DOHH2 (cell line): ENCODE measurements at regions not wholly inside any gene's neighbourhood (a gene's known extent, or its start where the extent isn't known, plus 50 kb on each side); places are given as distances from the start of the nearest gene placed in this dataset.
"Not testable (repeated sequence)": the region's sequence is repeated elsewhere in the genome, so short reads cannot be mapped to it uniquely, and the experiment has no call there.

Experiments
- H3F3A ChIP-seq: fragments of 200-600 bp; sonication (generic), shearing (Covaris generic); 2 replicates; pipeline ENCODE4 v1.6.0; 2016; ENCODE audit warnings: antibody characterized with exemption, mild to moderate bottlenecking; ENCODE audit not compliant: control insufficient read depth, insufficient read depth
- H3K27ac ChIP-seq: fragments of 200-600 bp; sonication (generic); 2 replicates; pipeline ENCODE4 v1.5.1; 2014; ENCODE audit warnings: low read depth, mild to moderate bottlenecking, low read length, moderate library complexity
- H3K27me3 ChIP-seq: fragments of 200-600 bp; sonication (generic); 2 replicates; pipeline ENCODE4 v1.6.1; 2014; ENCODE audit warnings: mild to moderate bottlenecking, low read length, mixed read lengths; ENCODE audit not compliant: control insufficient read depth
- H3K36me3 ChIP-seq: fragments of 200-600 bp; sonication (generic); 2 replicates; pipeline ENCODE4 v1.6.1; 2014; ENCODE audit warnings: mild to moderate bottlenecking, low read length, moderate library complexity, mixed read lengths; ENCODE audit not compliant: control insufficient read depth
- H3K4me1 ChIP-seq: fragments of 200-600 bp; sonication (generic); 2 replicates; pipeline ENCODE4 v1.6.1; 2014; ENCODE audit warnings: mild to moderate bottlenecking, low read length, mixed read lengths; ENCODE audit not compliant: control insufficient read depth
- H3K4me2 ChIP-seq: fragments of 200-600 bp; sonication (generic); 2 replicates; pipeline ENCODE4 v1.6.0; 2014; ENCODE audit warnings: mild to moderate bottlenecking, low read length, moderate library complexity
- H3K4me3 ChIP-seq: fragments of 200-600 bp; sonication (generic); 2 replicates; pipeline ENCODE4 v1.5.1; 2014; ENCODE audit warnings: mild to moderate bottlenecking, low read length, mixed read lengths
- H3K79me2 ChIP-seq: fragments of 200-600 bp; sonication (generic); 2 replicates; pipeline ENCODE4 v1.6.1; 2014; ENCODE audit warnings: mild to moderate bottlenecking, low read length, mixed read lengths; ENCODE audit not compliant: control insufficient read depth
- H3K9me2 ChIP-seq: fragments of 200-600 bp; sonication (generic); replicated peaks from 2 replicates; pipeline ENCODE4 v1.6.1; 2014; ENCODE audit warnings: mild to moderate bottlenecking, low read length, mixed read lengths; ENCODE audit not compliant: control insufficient read depth
- H3K9me3 ChIP-seq: fragments of 200-600 bp; sonication (generic); 2 replicates; pipeline ENCODE4 v1.6.1; 2014; ENCODE audit warnings: antibody characterized with exemption, low read length, mixed read lengths; ENCODE audit not compliant: control insufficient read depth, insufficient read depth
- H4K20me1 ChIP-seq: fragments of 200-600 bp; sonication (generic); 2 replicates; pipeline ENCODE4 v1.6.0; 2014; ENCODE audit warnings: low read depth, mild to moderate bottlenecking, antibody characterized with exemption, low read length, moderate library complexity; ENCODE audit not compliant: control insufficient read depth, insufficient read depth
- EZH2phosphoT487 ChIP-seq: fragments of 200-600 bp; sonication (generic); IDR thresholded peaks from 2 replicates; pipeline ENCODE4 v1.6.1; 2017; ENCODE audit warnings: borderline replicate concordance, mild to moderate bottlenecking, antibody characterized with exemption, low read length, moderate library complexity, mixed read lengths
- TF ChIP-seq, protein P1 (sequence below): fragments of 200-600 bp; sonication (generic); IDR thresholded peaks from one replicate; pipeline ENCODE4 v1.5.1; 2014; ENCODE audit warnings: antibody characterized with exemption, mild to moderate bottlenecking, low read depth, low read length; ENCODE audit not compliant: poor library complexity, severe bottlenecking

DNA sequence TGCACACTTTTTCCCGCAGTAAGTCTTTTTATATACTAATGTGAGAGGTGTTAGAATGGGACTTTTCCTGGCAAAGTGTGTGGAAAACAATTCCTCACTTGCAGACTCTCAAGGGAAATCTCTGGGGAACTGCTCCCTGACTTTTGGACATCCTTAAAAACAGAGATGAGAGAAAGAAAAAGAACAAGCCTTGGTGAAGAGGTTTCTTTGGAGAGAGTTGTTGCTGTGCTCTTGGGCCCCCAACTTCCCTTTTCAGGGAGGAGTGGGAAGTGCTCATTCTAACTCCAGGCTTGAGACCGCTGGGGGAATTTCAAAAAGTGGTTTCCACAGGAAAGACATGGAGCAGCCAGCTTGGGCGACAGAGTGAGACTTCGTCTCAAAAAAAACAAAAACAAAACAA is 142.6 kb upstream of the SPRED2 start:
- Histone ChIP-seq H3K27me3 (no peaks in the 10 kb centered on the region), H4K20me1 (no peaks in the 10 kb centered on the region), H3K9me3 (no peaks in the 10 kb centered on the region), H3K4me1 (peaks cover 9% of the 10 kb centered on the region), H3K4me3 (no peak overlapping the region), H3K27ac (no peak overlapping the region), H3K79me2 (no peaks in the 10 kb centered on the region), H3K36me3 (no peaks in the 10 kb centered on the region), H3K4me2 (no peak overlapping the region), H3K9me2 (no peaks in the 10 kb centered on the region), H3F3A (no peaks in the 10 kb centered on the region; the same call in 1 of the 2 replicates)
- TF ChIP-seq EZH2phosphoT487: no peak

DNA sequence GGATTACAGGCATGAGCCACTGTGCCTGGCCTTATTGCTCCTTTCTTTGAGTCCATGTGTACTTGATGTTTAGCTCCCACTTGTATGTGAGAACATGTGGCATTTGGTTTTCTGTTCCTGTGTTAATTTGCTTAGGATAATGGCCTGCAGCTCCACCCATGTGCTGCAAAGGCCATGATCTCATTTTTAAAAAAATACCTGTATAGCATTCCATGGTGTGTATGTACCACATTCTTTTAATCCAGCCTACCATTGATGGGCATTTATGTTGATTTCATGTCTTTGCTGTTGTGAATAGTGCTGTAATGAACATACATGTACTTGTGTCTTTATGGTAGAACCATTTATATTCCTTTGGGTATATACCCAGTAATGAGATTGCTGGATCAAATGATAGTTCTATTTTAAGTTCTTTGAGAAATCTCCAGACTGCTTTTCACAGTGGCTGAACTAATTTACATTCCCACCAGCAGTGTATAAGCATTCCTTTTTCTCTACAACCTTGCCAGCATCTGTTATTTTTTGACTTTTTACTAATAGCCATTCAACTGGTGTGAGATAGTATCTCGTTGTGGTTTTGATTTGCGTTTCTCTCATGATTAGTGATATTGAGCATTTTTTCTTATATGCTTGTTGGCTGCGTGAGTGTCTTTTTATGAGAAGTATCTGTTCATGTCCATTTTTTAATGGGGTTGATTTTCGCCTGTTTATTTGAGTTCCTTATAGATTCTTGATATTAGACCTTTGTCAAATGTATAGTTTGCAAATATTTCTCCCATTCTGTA is 136.4 kb upstream of the SPRED2 start:
- H3K4me1 ChIP-seq, H3K9me3 ChIP-seq, H3K36me3 ChIP-seq, H4K20me1 ChIP-seq, H3K27ac ChIP-seq, H3F3A ChIP-seq, H3K79me2 ChIP-seq, H3K4me3 ChIP-seq, H3K4me2 ChIP-seq, H3K27me3 ChIP-seq, H3K9me2 ChIP-seq: not testable (repeated sequence)

DNA sequence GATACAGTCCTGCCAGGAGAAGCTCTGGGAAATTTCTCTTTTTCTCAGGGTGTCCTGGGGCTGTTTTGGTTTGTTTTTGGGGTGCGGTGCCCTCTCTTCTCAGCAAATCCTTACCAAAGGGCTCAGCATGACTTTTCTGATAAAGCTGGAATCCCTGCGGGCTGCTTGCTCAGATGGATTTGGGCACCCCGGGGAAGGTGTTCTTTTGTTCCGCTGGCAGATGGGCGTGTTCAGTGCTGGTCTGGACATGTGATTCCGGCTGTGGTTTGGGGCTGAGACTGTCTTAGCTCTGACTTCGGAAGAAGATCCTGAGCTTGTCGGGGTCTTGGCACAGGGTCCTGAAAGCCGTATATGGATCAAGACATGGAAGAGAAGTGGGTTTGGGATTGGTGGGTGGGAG is 134.2 kb upstream of the SPRED2 start:
- Histone ChIP-seq H3K4me1 (no peaks in the 10 kb centered on the region), H3K4me3 (no peak overlapping the region), H3F3A (no peaks in the 10 kb centered on the region), H3K27me3 (no peaks in the 10 kb centered on the region), H3K27ac (no peak overlapping the region), H3K36me3 (no peaks in the 10 kb centered on the region), H3K4me2 (no peak overlapping the region), H4K20me1 (no peaks in the 10 kb centered on the region), H3K79me2 (no peaks in the 10 kb centered on the region), H3K9me3 (no peaks in the 10 kb centered on the region), H3K9me2 (no peaks in the 10 kb centered on the region)
- TF ChIP-seq, protein P1, sequence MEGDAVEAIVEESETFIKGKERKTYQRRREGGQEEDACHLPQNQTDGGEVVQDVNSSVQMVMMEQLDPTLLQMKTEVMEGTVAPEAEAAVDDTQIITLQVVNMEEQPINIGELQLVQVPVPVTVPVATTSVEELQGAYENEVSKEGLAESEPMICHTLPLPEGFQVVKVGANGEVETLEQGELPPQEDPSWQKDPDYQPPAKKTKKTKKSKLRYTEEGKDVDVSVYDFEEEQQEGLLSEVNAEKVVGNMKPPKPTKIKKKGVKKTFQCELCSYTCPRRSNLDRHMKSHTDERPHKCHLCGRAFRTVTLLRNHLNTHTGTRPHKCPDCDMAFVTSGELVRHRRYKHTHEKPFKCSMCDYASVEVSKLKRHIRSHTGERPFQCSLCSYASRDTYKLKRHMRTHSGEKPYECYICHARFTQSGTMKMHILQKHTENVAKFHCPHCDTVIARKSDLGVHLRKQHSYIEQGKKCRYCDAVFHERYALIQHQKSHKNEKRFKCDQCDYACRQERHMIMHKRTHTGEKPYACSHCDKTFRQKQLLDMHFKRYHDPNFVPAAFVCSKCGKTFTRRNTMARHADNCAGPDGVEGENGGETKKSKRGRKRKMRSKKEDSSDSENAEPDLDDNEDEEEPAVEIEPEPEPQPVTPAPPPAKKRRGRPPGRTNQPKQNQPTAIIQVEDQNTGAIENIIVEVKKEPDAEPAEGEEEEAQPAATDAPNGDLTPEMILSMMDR: no peak
- no peak for TF ChIP-seq EZH2phosphoT487

DNA sequence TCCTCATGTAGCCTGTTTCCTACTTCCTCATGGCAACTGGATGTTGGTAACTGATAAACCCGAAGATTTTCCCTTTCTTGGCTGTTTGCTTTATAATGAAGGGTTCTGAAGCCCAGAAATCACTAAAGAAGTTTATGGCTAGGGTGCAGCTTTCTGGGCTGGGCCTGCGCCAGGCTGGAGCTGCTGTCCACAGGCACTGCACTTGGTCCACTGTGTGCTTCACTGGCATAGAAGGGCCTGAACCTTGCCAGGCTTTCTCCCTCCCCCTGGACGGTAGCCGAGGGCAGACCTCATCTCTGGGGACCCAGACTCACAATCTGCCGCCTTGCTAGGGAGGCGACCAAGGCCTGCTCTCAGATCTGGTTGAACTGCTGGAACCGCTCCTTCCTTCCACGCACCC is 133.3 kb upstream of the SPRED2 start:
- no peaks in the 10 kb centered on the region for H3F3A ChIP-seq
- no peaks in the 10 kb centered on the region for H3K79me2 ChIP-seq
- H3K4me1 ChIP-seq: no peaks in the 10 kb centered on the region
- H4K20me1 ChIP-seq: no peaks in the 10 kb centered on the region
- no peak overlapping the region for H3K4me3 ChIP-seq
- H3K4me2 ChIP-seq: no peak overlapping the region
- TF ChIP-seq, protein P1: no peak
- TF ChIP-seq EZH2phosphoT487: no peak
- H3K27me3 ChIP-seq: no peaks in the 10 kb centered on the region
- H3K9me2 ChIP-seq: no peaks in the 10 kb centered on the region
- H3K27ac ChIP-seq: no peak overlapping the region
- no peaks in the 10 kb centered on the region for H3K9me3 ChIP-seq
- no peaks in the 10 kb centered on the region for H3K36me3 ChIP-seq
